ENCODE measurements at regions not wholly inside any gene's neighbourhood (a gene's known extent, or its start where the extent isn't known, plus 50 kb on each side); places are given as distances from the start of the nearest gene placed in this dataset.

DNA sequence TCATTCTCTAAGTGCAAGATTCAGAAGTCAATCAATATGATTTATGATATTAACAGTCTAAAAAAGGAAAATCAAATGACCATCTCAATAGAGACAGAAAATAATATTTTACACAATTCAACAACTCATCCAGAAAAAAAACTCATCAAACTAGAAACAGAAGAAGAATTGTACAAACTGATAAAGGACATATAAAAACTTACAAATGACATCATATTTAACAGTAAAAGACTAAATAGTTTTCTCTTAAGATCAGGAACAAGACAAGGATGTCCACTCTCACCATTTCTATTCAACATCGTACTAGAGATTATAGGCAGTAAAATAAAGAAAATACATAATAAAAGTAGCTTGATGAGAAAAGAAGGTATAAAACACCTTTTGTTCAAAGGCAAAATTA is 527.3 kb downstream of the DACH1 start:
- Histone ChIP-seq H3K36me3 (ENCODE audit: control insufficient read depth in 2 of 2, insufficient read depth in 1 of 2, low read length in 2 of 2) (no peaks in the 10 kb centered on the region), H3K4me1 (ENCODE audit: control insufficient read depth, insufficient read depth, low read length) (no peaks in the 10 kb centered on the region), H3K9me3 (ENCODE audit: control insufficient read depth, insufficient read depth, low read depth, low read length) (no peaks in the 10 kb centered on the region), H3K4me3 (ENCODE audit: low read depth, low read length) (no peak overlapping the region), H3K27ac (ENCODE audit: extremely low read depth, low read depth, low read length) (no peak overlapping the region)
- ChIA-PET CTCF (interaction anchor here (0.6 kb wide), 1 partner anchor 140 kb away, joined by 3 read pairs; no protein-coding TSS in a partner anchor), POLR2A (no interaction called here)
- no peak for TF ChIP-seq ZNF558 (tag by site-specific recombination; IDR thresholded peaks at IDR 0.05)
- no peak for TF ChIP-seq ZNF433 (tag by site-specific recombination; IDR thresholded peaks at IDR 0.05; ENCODE audit: low read depth)
- TF ChIP-seq, protein P1, sequence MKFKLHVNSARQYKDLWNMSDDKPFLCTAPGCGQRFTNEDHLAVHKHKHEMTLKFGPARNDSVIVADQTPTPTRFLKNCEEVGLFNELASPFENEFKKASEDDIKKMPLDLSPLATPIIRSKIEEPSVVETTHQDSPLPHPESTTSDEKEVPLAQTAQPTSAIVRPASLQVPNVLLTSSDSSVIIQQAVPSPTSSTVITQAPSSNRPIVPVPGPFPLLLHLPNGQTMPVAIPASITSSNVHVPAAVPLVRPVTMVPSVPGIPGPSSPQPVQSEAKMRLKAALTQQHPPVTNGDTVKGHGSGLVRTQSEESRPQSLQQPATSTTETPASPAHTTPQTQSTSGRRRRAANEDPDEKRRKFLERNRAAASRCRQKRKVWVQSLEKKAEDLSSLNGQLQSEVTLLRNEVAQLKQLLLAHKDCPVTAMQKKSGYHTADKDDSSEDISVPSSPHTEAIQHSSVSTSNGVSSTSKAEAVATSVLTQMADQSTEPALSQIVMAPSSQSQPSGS (tag by site-specific recombination; IDR thresholded peaks at IDR 0.05; ENCODE audit: low read depth), result peak; percentile 59; the same call in 1 of the 2 replicates

DNA sequence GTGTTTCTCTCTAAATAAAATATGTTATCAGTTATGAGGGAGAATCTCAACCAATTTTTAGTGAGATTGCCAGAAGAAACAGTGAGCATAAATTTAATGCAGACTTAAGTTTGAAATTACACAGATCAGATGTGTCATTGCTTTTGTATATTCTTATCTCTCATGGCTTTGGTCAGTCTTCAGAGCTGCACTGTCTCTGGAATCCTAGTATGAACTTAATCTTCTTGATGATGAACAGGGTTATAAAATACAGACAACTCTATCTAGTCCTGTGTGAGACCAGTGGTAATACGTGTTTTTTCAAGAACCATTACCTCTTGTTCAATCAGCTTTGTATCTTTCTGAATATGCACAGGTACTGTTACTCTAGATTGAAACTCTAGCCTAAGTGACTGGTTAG is 528.0 kb downstream of the DACH1 start:
- ChIA-PET POLR2A (no interaction called here), CTCF (no interaction called here)
- Histone ChIP-seq H3K36me3 (ENCODE audit: control insufficient read depth in 2 of 2, insufficient read depth in 1 of 2, low read length in 2 of 2) (no peaks in the 10 kb centered on the region), H3K4me3 (ENCODE audit: low read depth, low read length) (no peak overlapping the region), H3K27ac (ENCODE audit: extremely low read depth, low read depth, low read length) (no peak overlapping the region), H3K4me1 (ENCODE audit: control insufficient read depth, insufficient read depth, low read length) (no peaks in the 10 kb centered on the region), H3K9me3 (ENCODE audit: control insufficient read depth, insufficient read depth, low read depth, low read length) (no peaks in the 10 kb centered on the region)
- TF ChIP-seq, protein P2, sequence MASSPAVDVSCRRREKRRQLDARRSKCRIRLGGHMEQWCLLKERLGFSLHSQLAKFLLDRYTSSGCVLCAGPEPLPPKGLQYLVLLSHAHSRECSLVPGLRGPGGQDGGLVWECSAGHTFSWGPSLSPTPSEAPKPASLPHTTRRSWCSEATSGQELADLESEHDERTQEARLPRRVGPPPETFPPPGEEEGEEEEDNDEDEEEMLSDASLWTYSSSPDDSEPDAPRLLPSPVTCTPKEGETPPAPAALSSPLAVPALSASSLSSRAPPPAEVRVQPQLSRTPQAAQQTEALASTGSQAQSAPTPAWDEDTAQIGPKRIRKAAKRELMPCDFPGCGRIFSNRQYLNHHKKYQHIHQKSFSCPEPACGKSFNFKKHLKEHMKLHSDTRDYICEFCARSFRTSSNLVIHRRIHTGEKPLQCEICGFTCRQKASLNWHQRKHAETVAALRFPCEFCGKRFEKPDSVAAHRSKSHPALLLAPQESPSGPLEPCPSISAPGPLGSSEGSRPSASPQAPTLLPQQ (tag by site-specific recombination; IDR thresholded peaks at IDR 0.05), result no peak
- no peak for TF ChIP-seq ZNF626 (tag by site-specific recombination; IDR thresholded peaks at IDR 0.05)
- no peak for TF ChIP-seq ZIC2 (tag by site-specific recombination; IDR thresholded peaks at IDR 0.05)
- TF ChIP-seq ZSCAN16 (tag by site-specific recombination; IDR thresholded peaks at IDR 0.05), result no peak
- no peak for TF ChIP-seq ZNF837 (tag by site-specific recombination; IDR thresholded peaks at IDR 0.05)
- no peak for TF ChIP-seq ZNF37A (tag by site-specific recombination; IDR thresholded peaks at IDR 0.05)
- no peak for TF ChIP-seq ZNF624 (tag by site-specific recombination; IDR thresholded peaks at IDR 0.05)
- no peak for TF ChIP-seq SP2 (tag by site-specific recombination; IDR thresholded peaks at IDR 0.05)
- no peak for TF ChIP-seq ZNF19 (tag by site-specific recombination; IDR thresholded peaks at IDR 0.05; ENCODE audit: low read depth)

DNA sequence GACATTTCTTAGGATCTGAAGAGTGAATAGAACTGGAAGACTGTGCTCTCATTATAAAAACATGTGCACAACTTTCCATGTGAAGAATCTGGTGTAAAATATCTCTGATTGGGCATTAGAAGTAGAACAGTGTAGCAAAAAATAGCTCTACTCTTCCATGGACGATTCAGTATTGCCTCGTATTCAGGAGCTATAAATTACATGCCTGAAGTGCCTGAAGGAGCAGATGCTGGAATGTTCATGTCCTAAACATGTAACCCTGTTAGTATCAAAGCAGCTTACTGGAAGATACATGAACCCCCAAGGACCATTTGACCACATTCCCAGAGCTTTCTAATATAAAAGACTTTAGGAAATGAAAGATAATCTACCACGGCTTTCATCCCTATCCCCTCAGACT is 528.9 kb downstream of the DACH1 start:
- POLR2A ChIA-PET, result no interaction called here
- no peaks in the 10 kb centered on the region for H3K36me3 ChIP-seq (ENCODE audit: control insufficient read depth in 2 of 2, insufficient read depth in 1 of 2, low read length in 2 of 2)
- TF ChIP-seq ZNF660 (tag by site-specific recombination; IDR thresholded peaks at IDR 0.05), result no peak
- CTCF ChIA-PET, result no interaction called here
- no peak overlapping the region for H3K27ac ChIP-seq (ENCODE audit: extremely low read depth, low read depth, low read length)
- H3K4me3 ChIP-seq (ENCODE audit: low read depth, low read length), result no peak overlapping the region
- H3K4me1 ChIP-seq (ENCODE audit: control insufficient read depth, insufficient read depth, low read length), result no peaks in the 10 kb centered on the region
- no peaks in the 10 kb centered on the region for H3K9me3 ChIP-seq (ENCODE audit: control insufficient read depth, insufficient read depth, low read depth, low read length)

DNA sequence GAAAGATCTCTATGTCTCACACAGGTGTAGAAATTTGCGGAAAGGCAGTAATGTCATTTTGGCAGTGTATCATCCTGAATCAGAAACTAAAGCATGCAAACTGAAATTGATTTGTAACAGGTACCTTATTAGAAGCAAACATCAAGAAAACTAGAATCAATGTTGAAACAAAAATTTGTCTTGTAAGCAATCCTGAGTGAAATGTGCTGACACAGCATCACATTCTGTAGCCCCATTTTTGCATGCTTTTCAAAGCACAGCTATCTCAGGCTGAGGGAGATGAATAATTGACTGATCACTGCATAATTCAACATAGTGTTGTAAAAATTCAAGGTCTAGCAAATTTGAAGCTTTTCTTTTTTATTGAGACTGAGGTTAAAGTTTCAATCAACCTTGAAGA is 539.7 kb downstream of the DACH1 start:
- Histone ChIP-seq H3K4me3 (ENCODE audit: low read depth, low read length) (no peak overlapping the region), H3K36me3 (ENCODE audit: control insufficient read depth in 2 of 2, insufficient read depth in 1 of 2, low read length in 2 of 2) (no peaks in the 10 kb centered on the region), H3K4me1 (ENCODE audit: control insufficient read depth, insufficient read depth, low read length) (no peaks in the 10 kb centered on the region), H3K9me3 (ENCODE audit: control insufficient read depth, insufficient read depth, low read depth, low read length) (no peaks in the 10 kb centered on the region), H3K27ac (ENCODE audit: extremely low read depth, low read depth, low read length) (no peak overlapping the region)
- ChIA-PET POLR2A (no interaction called here), CTCF (no interaction called here)
- TF ChIP-seq ZNF175 (tag by site-specific recombination; IDR thresholded peaks at IDR 0.05), result no peak
- TF ChIP-seq ZNF626 (tag by site-specific recombination; IDR thresholded peaks at IDR 0.05), result no peak
- no peak for TF ChIP-seq MYNN (tag by site-specific recombination; IDR thresholded peaks at IDR 0.05; ENCODE audit: borderline replicate concordance)
- no peak for TF ChIP-seq ZNF211 (tag by site-specific recombination; IDR thresholded peaks at IDR 0.05; ENCODE audit: low read depth)
- TF ChIP-seq ZNF510 (tag by site-specific recombination; IDR thresholded peaks at IDR 0.05; ENCODE audit: insufficient replicate concordance), result no peak
- TF ChIP-seq ZIC2 (tag by site-specific recombination; IDR thresholded peaks at IDR 0.05), result no peak
- no peak for TF ChIP-seq ZNF426 (tag by site-specific recombination; IDR thresholded peaks at IDR 0.05)
- TF ChIP-seq ZNF423 (tag by site-specific recombination; IDR thresholded peaks at IDR 0.05), result no peak
- TF ChIP-seq ZXDB (tag by site-specific recombination; IDR thresholded peaks at IDR 0.05), result no peak
- TF ChIP-seq, protein P3, sequence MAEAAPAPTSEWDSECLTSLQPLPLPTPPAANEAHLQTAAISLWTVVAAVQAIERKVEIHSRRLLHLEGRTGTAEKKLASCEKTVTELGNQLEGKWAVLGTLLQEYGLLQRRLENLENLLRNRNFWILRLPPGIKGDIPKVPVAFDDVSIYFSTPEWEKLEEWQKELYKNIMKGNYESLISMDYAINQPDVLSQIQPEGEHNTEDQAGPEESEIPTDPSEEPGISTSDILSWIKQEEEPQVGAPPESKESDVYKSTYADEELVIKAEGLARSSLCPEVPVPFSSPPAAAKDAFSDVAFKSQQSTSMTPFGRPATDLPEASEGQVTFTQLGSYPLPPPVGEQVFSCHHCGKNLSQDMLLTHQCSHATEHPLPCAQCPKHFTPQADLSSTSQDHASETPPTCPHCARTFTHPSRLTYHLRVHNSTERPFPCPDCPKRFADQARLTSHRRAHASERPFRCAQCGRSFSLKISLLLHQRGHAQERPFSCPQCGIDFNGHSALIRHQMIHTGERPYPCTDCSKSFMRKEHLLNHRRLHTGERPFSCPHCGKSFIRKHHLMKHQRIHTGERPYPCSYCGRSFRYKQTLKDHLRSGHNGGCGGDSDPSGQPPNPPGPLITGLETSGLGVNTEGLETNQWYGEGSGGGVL (tag by site-specific recombination; IDR thresholded peaks at IDR 0.05), result no peak
- no peak for TF ChIP-seq OSR2 (tag by site-specific recombination; IDR thresholded peaks at IDR 0.05)
- no peak for TF ChIP-seq SCRT2 (tag by site-specific recombination; IDR thresholded peaks at IDR 0.05)
- TF ChIP-seq ZNF548 (tag by site-specific recombination; IDR thresholded peaks at IDR 0.05), result no peak
- TF ChIP-seq, protein P4, sequence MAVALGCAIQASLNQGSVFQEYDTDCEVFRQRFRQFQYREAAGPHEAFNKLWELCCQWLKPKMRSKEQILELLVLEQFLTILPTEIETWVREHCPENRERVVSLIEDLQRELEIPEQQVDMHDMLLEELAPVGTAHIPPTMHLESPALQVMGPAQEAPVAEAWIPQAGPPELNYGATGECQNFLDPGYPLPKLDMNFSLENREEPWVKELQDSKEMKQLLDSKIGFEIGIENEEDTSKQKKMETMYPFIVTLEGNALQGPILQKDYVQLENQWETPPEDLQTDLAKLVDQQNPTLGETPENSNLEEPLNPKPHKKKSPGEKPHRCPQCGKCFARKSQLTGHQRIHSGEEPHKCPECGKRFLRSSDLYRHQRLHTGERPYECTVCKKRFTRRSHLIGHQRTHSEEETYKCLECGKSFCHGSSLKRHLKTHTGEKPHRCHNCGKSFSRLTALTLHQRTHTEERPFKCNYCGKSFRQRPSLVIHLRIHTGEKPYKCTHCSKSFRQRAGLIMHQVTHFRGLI (tag by site-specific recombination; IDR thresholded peaks at IDR 0.05), result no peak

Measured in HEK293 (cell line).